ENCODE measurements at regions not wholly inside any gene's neighbourhood (a gene's known extent, or its start where the extent isn't known, plus 50 kb on each side); places are given as distances from the start of the nearest gene placed in this dataset.

GRCh38 chr3:25229586-25229985, 198.5 kb upstream of the RARB start:
- no peak for DNase-seq (ENCODE audit: low spot score)

GRCh38 chr3:25235031-25235430, 193.0 kb upstream of the RARB start:
- DNase-seq (ENCODE audit: low spot score) = no peak

GRCh38 chr3:25235466-25235865, 192.6 kb upstream of the RARB start:
- DNase-seq (ENCODE audit: low spot score) = no peak

DNA sequence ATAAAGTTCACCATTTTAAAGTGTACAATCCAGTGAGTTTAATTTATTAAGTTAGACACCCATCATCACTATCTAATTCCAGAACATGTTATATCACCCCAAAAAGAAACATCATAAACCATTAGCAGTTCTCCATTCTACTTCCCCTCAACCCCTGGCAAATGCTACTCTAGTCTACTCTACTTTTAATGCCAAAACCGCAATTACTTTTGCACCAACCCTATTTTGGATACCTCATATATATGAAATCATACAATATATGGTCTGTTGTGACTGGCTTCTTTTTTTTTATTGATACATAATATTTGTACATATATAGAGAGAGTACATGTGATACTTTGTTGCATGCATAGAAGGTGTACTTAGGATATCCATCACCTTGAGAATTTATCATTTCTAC, 190.5 kb upstream of the RARB start:
- no peak for DNase-seq (ENCODE audit: low spot score)

DNA sequence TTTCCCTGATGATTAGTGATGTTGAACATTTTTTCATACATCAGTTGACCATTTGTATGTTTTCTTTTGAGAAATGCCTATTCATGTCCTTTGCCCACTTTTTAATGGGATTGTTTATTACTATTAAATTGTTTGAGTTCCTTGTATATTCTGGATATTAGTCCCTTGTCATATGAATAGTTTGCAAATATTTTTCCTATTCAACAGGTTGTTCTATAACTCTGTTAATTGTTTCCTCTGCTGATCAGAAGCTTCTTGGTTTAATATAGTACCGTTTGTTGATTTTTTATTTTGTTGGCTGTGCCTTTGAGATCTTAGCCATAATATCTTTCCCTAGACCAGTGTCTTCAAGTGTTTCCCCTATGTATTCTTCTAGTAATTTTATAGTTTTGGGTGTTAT, 189.0 kb upstream of the RARB start:
- no peak for DNase-seq (ENCODE audit: low spot score)

DNA sequence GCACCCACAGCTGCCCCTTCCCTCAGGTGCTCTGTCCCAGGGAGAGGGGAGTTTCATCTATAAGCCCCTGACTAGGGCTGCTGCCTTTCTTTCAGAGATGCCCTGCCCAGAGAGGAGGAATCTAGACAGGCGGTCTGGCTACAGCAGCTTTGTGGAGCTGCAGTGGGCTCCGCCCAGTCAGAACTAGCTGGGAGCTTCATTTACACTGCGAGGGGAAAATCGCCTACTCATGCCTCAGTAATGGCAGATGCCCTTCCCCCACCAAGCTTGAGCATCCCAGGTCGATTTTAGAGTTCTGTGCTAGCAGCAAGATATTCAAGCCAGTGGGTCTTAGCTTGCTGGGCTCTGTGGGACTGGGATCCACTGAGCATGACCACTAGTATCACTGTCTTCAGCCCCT, 181.2 kb upstream of the RARB start:
- DNase-seq (ENCODE audit: low spot score) = no peak

DNA sequence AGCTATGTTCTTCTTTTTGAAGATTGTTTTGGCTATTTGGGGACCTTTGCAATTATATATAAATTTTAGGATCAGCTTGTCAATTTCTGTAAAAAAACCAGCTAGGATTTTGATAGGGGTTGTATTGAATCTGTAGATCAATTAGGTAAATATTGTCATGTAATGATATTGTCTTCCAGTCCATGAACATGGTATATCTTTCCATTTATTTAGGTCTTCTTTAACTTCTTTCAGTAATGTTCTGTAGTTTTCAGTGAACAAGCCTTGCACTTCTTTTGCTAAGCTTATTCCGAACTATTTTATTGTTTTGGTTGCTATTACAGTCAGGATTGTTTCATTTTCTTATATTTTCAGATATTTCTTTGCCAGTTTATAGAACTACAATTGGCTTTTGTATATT, 175.8 kb upstream of the RARB start:
- DNase-seq (ENCODE audit: low spot score) = no peak

GRCh38 chr3:25257026-25257425, 171.0 kb upstream of the RARB start:
- DNase-seq (ENCODE audit: low spot score) = no peak

DNA sequence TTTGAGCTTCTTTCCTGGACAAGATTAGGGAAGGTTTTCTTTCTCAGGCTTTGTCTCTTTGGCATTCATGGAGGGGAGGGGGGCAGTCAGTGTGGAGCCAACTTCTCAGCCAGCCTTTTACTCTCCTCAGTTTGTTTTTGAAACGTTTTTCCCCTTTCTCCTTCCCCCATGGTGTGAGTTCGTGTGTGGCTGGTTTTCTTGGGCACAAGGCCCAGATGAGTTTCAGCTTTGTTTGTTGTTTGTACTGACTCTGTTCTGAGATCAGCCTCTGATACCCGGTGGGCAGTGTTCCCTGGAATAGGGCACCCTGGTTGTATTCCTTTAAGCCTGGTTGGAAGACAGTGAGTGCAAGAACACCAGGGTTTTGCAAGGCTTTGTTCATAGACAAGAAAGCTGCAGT, 168.2 kb upstream of the RARB start:
- DNase-seq (ENCODE audit: low spot score) = no peak

DNA sequence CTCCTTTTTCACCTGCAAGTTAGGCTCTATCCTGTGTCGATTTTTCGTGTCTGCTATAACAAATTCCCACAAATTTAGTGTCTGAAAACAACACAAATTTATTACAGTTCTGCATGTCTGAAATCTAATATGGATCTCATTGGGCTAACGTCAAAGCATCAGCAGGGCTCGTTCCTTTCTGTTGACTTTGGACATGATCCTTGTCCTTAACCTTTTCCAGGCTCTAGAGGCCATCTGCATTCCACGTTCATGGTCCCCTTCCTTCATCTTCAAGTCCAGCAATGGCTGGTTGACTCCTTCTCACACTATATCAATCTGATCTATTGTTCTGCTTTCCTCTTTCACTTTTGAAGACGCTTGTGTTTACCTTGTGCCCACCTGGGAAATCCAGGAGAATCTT, 165.7 kb upstream of the RARB start:
- DNase-seq (ENCODE audit: low spot score) = no peak

DNA sequence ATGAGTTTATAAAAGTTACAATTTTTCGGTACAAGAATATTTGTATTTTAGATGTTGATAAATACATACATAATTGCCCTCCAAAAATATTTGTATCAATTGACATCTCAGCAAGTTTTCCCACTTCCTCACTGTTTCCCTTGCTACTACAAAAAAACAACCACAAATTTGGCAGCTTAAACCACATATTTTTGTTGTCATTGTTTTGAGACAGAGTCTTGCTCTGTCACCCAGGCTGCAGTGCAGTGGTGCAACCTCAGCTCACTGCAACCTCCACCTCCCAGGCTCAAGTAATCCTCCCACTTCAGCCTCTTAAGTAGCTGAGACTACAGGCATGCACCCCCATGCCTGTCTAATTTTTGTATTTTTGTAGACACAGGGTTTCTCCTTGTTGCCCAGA, 162.8 kb upstream of the RARB start:
- no peak for DNase-seq (ENCODE audit: low spot score)

- DNase-seq (ENCODE audit: low spot score) = no peak
Measured at GRCh38 chr3:25266677-25267076, 161.4 kb upstream of the RARB start.

- no peak for DNase-seq (ENCODE audit: low spot score)
Measured at GRCh38 chr3:25272090-25272489, 156.0 kb upstream of the RARB start.

DNA sequence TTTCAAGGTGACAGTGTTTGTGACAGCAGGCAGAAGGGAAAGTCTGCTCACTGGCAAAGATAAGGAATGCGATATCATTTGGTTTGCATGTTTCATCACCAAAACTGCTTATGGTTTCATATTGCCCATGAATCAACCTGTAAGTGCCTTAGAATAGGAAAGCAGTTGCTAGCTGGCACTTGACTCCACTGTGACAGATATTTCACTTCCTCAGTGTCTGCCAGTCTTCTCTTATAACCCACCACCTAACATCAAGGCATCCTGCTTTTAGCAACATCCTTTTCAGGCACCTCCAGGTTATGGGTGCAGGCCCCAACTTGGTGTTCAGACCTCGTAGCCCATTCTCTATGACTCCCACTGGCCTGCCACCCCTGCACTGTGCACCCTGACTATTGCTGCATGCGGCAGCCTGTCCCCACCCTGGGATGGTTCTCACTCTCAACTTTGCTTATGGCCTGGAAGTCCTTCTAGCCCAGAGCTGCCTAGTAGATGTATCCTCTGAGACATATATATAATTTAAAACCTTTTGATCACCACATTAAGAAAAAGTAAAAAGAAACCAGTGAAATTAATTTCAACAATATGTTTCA, 154.4 kb upstream of the RARB start:
- DNase-seq (ENCODE audit: low spot score) = no peak

GRCh38 chr3:25277503-25277902, 150.6 kb upstream of the RARB start:
- DNase-seq (ENCODE audit: low spot score) = no peak

DNA sequence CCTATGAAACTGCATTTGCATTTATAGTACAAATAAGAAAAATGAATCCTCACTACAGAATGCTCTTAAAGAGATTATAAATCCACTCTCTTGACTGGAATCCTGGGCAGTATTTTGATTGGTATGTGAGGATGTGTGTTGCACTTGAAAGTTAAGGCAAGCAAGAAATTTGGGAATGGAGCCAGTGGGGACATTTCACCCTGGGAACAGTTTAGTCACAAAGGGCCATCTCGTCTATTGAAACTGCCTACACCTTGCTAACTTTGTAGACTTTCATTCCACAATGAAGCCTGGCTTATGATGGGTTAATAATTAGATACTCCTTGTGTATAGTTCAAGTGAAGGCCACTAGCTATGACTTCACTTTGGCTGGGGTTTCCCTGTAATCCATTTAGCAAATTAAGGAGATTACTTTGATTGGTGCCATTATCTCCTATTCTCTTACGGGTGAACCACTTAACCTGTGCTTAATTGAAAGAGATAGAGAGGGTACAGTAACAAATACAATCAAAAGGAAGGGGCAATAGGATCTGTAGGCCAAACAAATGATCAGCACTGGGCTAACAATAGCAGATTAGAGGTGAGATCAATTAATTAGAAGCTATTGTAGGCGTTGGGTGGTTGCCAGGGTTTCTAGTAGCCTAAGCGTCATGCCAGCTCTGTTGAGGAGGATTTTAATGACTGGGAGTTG, 146.9 kb upstream of the RARB start:
- DNase-seq (ENCODE audit: low spot score) = no peak

- DNase-seq (ENCODE audit: low spot score) = no peak
Measured at GRCh38 chr3:25281732-25282126, 146.3 kb upstream of the RARB start.

- no peak for DNase-seq (ENCODE audit: low spot score)
Measured at GRCh38 chr3:25283613-25284012, 144.4 kb upstream of the RARB start.

GRCh38 chr3:25284249-25284648, 143.8 kb upstream of the RARB start:
- no peak for DNase-seq (ENCODE audit: low spot score)

DNA sequence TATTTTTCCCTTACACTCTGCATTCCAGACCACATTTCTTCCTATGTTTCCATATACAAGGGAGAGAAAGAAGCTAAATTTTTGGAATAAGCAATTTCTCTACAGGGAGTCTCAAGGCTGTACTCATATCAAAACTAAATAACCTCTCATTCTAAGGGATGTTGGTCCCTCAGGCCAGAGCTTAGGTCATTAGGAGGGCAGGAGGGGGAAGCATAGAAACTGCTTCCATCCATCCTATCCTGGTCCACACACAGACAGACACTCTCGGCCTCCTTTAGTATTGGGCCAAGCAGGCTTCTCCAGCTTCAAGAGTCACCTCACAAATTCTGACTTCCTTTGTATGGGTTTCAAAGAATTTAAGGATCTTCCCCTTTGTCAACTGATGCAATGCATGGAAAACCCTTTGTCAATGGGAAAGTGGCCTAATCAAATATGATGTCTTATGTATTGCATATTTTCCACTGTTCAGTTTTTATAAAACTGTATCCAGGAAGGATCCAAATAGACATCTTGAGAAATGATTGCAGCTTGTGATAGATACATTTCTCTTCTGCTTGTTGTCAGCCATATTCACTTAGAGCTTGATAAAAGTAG, 140.7 kb upstream of the RARB start:
- no peak for DNase-seq (ENCODE audit: low spot score)

DNA sequence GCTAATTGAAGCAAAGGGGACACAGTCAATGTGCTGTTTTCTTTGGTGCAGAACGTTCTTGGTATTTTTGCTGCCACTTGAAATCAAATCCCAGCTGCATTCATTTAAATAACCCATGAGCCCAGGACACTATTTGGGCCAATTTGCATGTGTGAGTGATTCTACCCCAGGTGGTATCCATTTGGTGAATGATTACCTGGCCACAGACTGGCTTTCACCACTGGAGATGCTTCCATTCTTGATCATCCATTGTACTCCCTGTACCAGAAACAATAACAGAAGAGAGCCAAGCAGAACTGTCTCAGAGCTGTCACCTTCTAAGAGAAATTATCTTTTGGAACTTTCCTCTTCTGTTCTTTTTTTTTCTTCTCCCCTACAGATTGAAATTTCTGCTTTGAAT, 139.7 kb upstream of the RARB start:
- no peak for DNase-seq (ENCODE audit: low spot score)

DNA sequence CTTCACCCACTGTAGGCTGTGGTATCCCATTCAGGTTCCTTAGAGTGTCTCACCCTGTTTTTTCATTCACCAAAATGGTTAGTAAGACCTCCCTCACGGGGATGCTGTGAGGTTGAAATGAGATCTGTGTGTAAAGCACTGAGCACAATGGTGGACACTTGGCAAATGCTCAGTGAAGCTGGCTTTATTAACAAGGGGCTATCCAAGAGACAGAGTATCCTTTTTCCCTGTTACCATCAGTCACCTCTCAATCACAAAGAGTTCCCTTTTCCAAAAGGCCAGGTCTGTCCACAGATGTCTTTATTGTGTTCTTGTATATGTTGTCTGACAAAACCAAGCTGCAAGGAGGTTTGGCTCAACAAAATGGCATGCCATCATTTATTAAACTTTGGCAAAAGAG, 138.9 kb upstream of the RARB start:
- no peak for DNase-seq (ENCODE audit: low spot score)

DNA sequence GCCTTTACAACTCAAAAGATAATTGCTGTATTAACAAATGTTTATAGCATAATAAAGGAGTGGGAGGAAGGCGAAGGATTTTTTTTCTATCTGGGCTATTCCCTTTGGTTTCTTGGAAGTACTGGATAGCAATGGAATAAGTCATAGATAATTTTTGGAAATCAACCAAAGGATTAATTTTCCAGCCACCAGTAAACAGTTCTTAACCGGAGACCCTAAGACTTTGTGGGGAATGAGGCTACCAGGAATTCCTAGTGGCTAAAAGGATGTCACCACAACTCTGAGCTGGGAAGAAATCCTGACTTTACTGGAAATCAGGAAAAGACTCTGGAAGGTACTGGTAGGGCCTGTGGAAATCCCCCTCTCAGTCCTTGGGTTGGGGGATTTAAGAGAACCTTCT, 138.4 kb upstream of the RARB start:
- DNase-seq (ENCODE audit: low spot score) = no peak

- DNase-seq (ENCODE audit: low spot score) = no peak
Measured at GRCh38 chr3:25291481-25291905, 136.6 kb upstream of the RARB start.

All from NAMALWA (cell line).